ENCODE measurements at regions not wholly inside any gene's neighbourhood (a gene's known extent, or its start where the extent isn't known, plus 50 kb on each side); places are given as distances from the start of the nearest gene placed in this dataset.

GRCh38 chr16:65499566-65499965 lies 377.7 kb upstream of the CDH11 start:
- TF ChIP-seq, protein P1, sequence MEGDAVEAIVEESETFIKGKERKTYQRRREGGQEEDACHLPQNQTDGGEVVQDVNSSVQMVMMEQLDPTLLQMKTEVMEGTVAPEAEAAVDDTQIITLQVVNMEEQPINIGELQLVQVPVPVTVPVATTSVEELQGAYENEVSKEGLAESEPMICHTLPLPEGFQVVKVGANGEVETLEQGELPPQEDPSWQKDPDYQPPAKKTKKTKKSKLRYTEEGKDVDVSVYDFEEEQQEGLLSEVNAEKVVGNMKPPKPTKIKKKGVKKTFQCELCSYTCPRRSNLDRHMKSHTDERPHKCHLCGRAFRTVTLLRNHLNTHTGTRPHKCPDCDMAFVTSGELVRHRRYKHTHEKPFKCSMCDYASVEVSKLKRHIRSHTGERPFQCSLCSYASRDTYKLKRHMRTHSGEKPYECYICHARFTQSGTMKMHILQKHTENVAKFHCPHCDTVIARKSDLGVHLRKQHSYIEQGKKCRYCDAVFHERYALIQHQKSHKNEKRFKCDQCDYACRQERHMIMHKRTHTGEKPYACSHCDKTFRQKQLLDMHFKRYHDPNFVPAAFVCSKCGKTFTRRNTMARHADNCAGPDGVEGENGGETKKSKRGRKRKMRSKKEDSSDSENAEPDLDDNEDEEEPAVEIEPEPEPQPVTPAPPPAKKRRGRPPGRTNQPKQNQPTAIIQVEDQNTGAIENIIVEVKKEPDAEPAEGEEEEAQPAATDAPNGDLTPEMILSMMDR (IDR thresholded peaks at IDR 0.05; ENCODE audit: control extremely low read depth in 1 of 3, insufficient read depth in 1 of 3, low read depth in 1 of 3, low read length in 3 of 3): no peak
- no peak for TF ChIP-seq GTF2F1 (IDR thresholded peaks at IDR 0.05; ENCODE audit: borderline replicate concordance, low read depth, low read length)
- TF ChIP-seq CREB1 (IDR thresholded peaks at IDR 0.05): no peak

Measured in H1 (cell line).